GM12891 (cell line): ENCODE measurements at regions not wholly inside any gene's neighbourhood (a gene's known extent, or its start where the extent isn't known, plus 50 kb on each side); places are given as distances from the start of the nearest gene placed in this dataset.

Source experiments
- DNase-seq: peaks from one replicate; pipeline ENCODE4 v3.0.0; 2011; ENCODE audit warnings: low spot score; ENCODE audit not compliant: insufficient read length
- FAIRE-seq: peaks from 2 replicates; lab custom pipeline; 2011; peaks lifted over from hg19 to GRCh38; lab: Jason Lieb, UNC
- PAX5 ChIP-seq: IDR thresholded peaks from 2 replicates; pipeline ENCODE4 v1.6.1; 2011; ENCODE audit warnings: low read length, moderate library complexity, mild to moderate bottlenecking; ENCODE audit not compliant: insufficient read depth, severe bottlenecking
- POLR2A ChIP-seq: IDR thresholded peaks from 2 replicates; pipeline ENCODE4 v1.6.1; 2011; ENCODE audit warnings: low read depth, low read length, control low read depth
- POLR2AphosphoS5 ChIP-seq: IDR thresholded peaks from 2 replicates; pipeline ENCODE4 v1.6.1; 2011; ENCODE audit warnings: low read depth, low read length, control low read depth
- POU2F2 ChIP-seq: IDR thresholded peaks from 2 replicates; pipeline ENCODE4 v1.6.1; 2011; ENCODE audit warnings: low read depth, mild to moderate bottlenecking, control low read depth, low read length, moderate library complexity
- SPI1 ChIP-seq: IDR thresholded peaks from 2 replicates; pipeline ENCODE4 v1.6.1; 2011; ENCODE audit warnings: low read depth, low read length, control low read depth
- TAF1 ChIP-seq: IDR thresholded peaks from 2 replicates; pipeline ENCODE4 v1.6.1; 2011; ENCODE audit warnings: low read depth, low read length, control low read depth

- FAIRE-seq (no peak), DNase-seq (no peak)
- no peak for TF ChIP-seq POU2F2
- no peak for TF ChIP-seq SPI1
- TF ChIP-seq POLR2AphosphoS5: no peak
- no peak for TF ChIP-seq PAX5
- TF ChIP-seq TAF1: no peak
- TF ChIP-seq POLR2A: no peak
These were observed 144.0 kb downstream of the NAV1 start for GRCh38 chr1:201682964-201683363.

- no peak for TF ChIP-seq POLR2AphosphoS5
- TF ChIP-seq POU2F2: no peak
- TF ChIP-seq SPI1: no peak
- TF ChIP-seq TAF1: no peak
- DNase-seq (no peak), FAIRE-seq (no peak)
These were observed 144.5 kb downstream of the NAV1 start for GRCh38 chr1:201683397-201683796.

- TF ChIP-seq POU2F2: no peak
- TF ChIP-seq PAX5: no peak
- no peak for TF ChIP-seq POLR2A
- TF ChIP-seq SPI1: no peak
- no peak for TF ChIP-seq POLR2AphosphoS5
- TF ChIP-seq TAF1: no peak
- DNase-seq (no peak), FAIRE-seq (no peak)
These were observed 143.5 kb upstream of the IPO9 start for GRCh38 chr1:201685485-201685884.

GRCh38 chr1:201686714-201687455 is 142.1 kb upstream of the IPO9 start:
- no peak for TF ChIP-seq PAX5
- TF ChIP-seq POLR2A: no peak
- no peak for TF ChIP-seq TAF1
- FAIRE-seq (no peak), DNase-seq (no peak)

- DNase-seq (no peak), FAIRE-seq (no peak)
- TF ChIP-seq PAX5 (no peak), SPI1 (no peak), POU2F2 (no peak), TAF1 (no peak), POLR2A (no peak)
These were observed 140.4 kb upstream of the IPO9 start for GRCh38 chr1:201688514-201688913.

- TF ChIP-seq POLR2A: no peak
- no peak for TF ChIP-seq POU2F2
- no peak for TF ChIP-seq SPI1
- no peak for TF ChIP-seq PAX5
- TF ChIP-seq POLR2AphosphoS5: no peak
- no peak for TF ChIP-seq TAF1
- no peak for DNase-seq
- FAIRE-seq: no peak
These were observed 139.3 kb upstream of the IPO9 start for GRCh38 chr1:201689647-201690046.

- TF ChIP-seq SPI1: no peak
- TF ChIP-seq POLR2AphosphoS5: no peak
- TF ChIP-seq POU2F2: no peak
- TF ChIP-seq PAX5: no peak
- TF ChIP-seq TAF1: no peak
- no peak for TF ChIP-seq POLR2A
- no peak for DNase-seq
- FAIRE-seq: no peak
These were observed 138.4 kb upstream of the IPO9 start for GRCh38 chr1:201690528-201690927.

GRCh38 chr1:201691716-201692554 is 137.0 kb upstream of the IPO9 start:
- FAIRE-seq (no peak), DNase-seq (no peak)
- TF ChIP-seq POU2F2: no peak
- no peak for TF ChIP-seq POLR2AphosphoS5
- no peak for TF ChIP-seq SPI1
- no peak for TF ChIP-seq TAF1
- TF ChIP-seq PAX5: no peak
- no peak for TF ChIP-seq POLR2A

- no peak for FAIRE-seq
- DNase-seq: no peak
- TF ChIP-seq POU2F2: no peak
- no peak for TF ChIP-seq SPI1
- no peak for TF ChIP-seq TAF1
- no peak for TF ChIP-seq POLR2A
- TF ChIP-seq POLR2AphosphoS5: no peak
- no peak for TF ChIP-seq PAX5
These were observed 136.2 kb upstream of the IPO9 start for GRCh38 chr1:201692555-201693394.
